ENCODE measurements at regions not wholly inside any gene's neighbourhood (a gene's known extent, or its start where the extent isn't known, plus 50 kb on each side); places are given as distances from the start of the nearest gene placed in this dataset.

- no peaks in the 10 kb centered on the region for H3K4me1 ChIP-seq (ENCODE audit: control insufficient read depth, insufficient read depth, low read length)
- no peak for TF ChIP-seq CTCF (conservative IDR thresholded peaks at IDR 0.05)
- H3K4me1 Mint-ChIP-seq = no peaks in the 10 kb centered on the region
- no peak overlapping the region for H3K27ac Mint-ChIP-seq
- no peaks in the 10 kb centered on the region for H3K9me3 ChIP-seq (ENCODE audit: control insufficient read depth, low read length)
- H3K9ac ChIP-seq (ENCODE audit: extremely low read depth, low read length, poor library complexity, severe bottlenecking) = no peak overlapping the region
- peaks cover 43% of the 10 kb centered on the region for H3K9me3 Mint-ChIP-seq
- no peaks in the 10 kb centered on the region for H3K27me3 ChIP-seq (ENCODE audit: control insufficient read depth, insufficient read depth, low read length, poor library complexity, severe bottlenecking)
- DNase-seq = no peak
- 80% methylated on average over 1 of the region's 3 CpGs; no CpG with 5 or more reads in 1 of the 2 experiments for WGBS, 2 experiments (ENCODE audit: insufficient coverage in 1 of 2, insufficient read length in 1 of 2)
- H3K4me3 Mint-ChIP-seq = no peak overlapping the region
- no peak overlapping the region for H3K27ac ChIP-seq (ENCODE audit: low read depth, low read length)
- H3K4me3 ChIP-seq (ENCODE audit: low read length) = no peak overlapping the region
- no peaks in the 10 kb centered on the region for H3K36me3 Mint-ChIP-seq (ENCODE audit: low read depth)
- H3K27me3 Mint-ChIP-seq (ENCODE audit: insufficient read depth) = no peaks in the 10 kb centered on the region
- no peaks in the 10 kb centered on the region for H3K36me3 ChIP-seq (ENCODE audit: control insufficient read depth, insufficient read depth, low read length)
These were observed 362.2 kb upstream of the SPANXN4 start for GRCh38 chrX:142663330-142664095.

GRCh38 chrX:142661696-142662095, 364.0 kb upstream of the SPANXN4 start:
- peaks cover 40% of the 10 kb centered on the region for H3K9me3 Mint-ChIP-seq
- no peaks in the 10 kb centered on the region for H3K36me3 ChIP-seq (ENCODE audit: control insufficient read depth, insufficient read depth, low read length)
- H3K9ac ChIP-seq (ENCODE audit: extremely low read depth, low read length, poor library complexity, severe bottlenecking) = no peak overlapping the region
- H3K9me3 ChIP-seq (ENCODE audit: control insufficient read depth, low read length) = no peaks in the 10 kb centered on the region
- H3K36me3 Mint-ChIP-seq (ENCODE audit: low read depth) = no peaks in the 10 kb centered on the region
- no peak overlapping the region for H3K4me3 Mint-ChIP-seq
- H3K27me3 Mint-ChIP-seq (ENCODE audit: insufficient read depth) = no peaks in the 10 kb centered on the region
- H3K27me3 ChIP-seq (ENCODE audit: control insufficient read depth, insufficient read depth, low read length, poor library complexity, severe bottlenecking) = no peaks in the 10 kb centered on the region
- DNase-seq = no peak
- no peak overlapping the region for H3K27ac Mint-ChIP-seq
- no peak overlapping the region for H3K4me3 ChIP-seq (ENCODE audit: low read length)
- WGBS, 2 experiments (ENCODE audit: insufficient coverage in 1 of 2, insufficient read length in 1 of 2) = 92% methylated on average over 3 of the region's 6 CpGs; no CpG with 5 or more reads in 1 of the 2 experiments
- no peak overlapping the region for H3K27ac ChIP-seq (ENCODE audit: low read depth, low read length)
- no peak for TF ChIP-seq CTCF (conservative IDR thresholded peaks at IDR 0.05)
- H3K4me1 Mint-ChIP-seq = no peaks in the 10 kb centered on the region
- no peaks in the 10 kb centered on the region for H3K4me1 ChIP-seq (ENCODE audit: control insufficient read depth, insufficient read depth, low read length)

DNA sequence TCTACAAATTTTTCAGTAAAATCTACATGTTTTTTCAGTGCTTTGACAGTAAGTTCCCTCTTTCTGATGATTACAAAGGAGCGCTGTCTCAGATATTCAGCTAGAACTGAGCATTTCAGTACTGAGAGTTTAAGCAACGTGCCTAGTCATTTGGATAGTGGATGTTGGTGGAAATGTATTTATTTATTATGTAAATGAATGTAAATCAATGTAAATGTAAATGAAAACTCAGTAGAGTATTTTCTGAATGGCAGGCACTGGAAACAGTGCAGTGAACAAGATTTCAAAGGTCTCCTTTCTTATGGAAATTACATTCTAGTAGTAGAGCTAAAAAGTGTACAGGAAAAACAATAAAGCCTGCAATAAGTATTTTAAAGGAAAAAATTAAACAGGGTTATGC, 370.2 kb upstream of the SPANXN4 start:
- Mint-ChIP-seq H3K27me3 (ENCODE audit: insufficient read depth) (no peaks in the 10 kb centered on the region), H3K9me3 (peaks cover 36% of the 10 kb centered on the region), H3K4me1 (no peaks in the 10 kb centered on the region), H3K4me3 (no peak overlapping the region), H3K36me3 (ENCODE audit: low read depth) (no peaks in the 10 kb centered on the region), H3K27ac (no peak overlapping the region)
- H3K27ac ChIP-seq (ENCODE audit: low read depth, low read length) = no peak overlapping the region
- no peaks in the 10 kb centered on the region for H3K36me3 ChIP-seq (ENCODE audit: control insufficient read depth, insufficient read depth, low read length)
- H3K4me3 ChIP-seq (ENCODE audit: low read length) = no peak overlapping the region
- 80% methylated on average over 1 to 2 of the region's 2 CpGs for WGBS, 2 experiments (ENCODE audit: insufficient coverage in 1 of 2, insufficient read length in 1 of 2)
- H3K4me1 ChIP-seq (ENCODE audit: control insufficient read depth, insufficient read depth, low read length) = no peaks in the 10 kb centered on the region
- no peaks in the 10 kb centered on the region for H3K9me3 ChIP-seq (ENCODE audit: control insufficient read depth, low read length)
- no peak for TF ChIP-seq CTCF (conservative IDR thresholded peaks at IDR 0.05)
- DNase-seq = no peak
- H3K27me3 ChIP-seq (ENCODE audit: control insufficient read depth, insufficient read depth, low read length, poor library complexity, severe bottlenecking) = no peaks in the 10 kb centered on the region
- no peak overlapping the region for H3K9ac ChIP-seq (ENCODE audit: extremely low read depth, low read length, poor library complexity, severe bottlenecking)
